Suppressor macrophage (primary cell): ENCODE measurements at regions not wholly inside any gene's neighbourhood (a gene's known extent, or its start where the extent isn't known, plus 50 kb on each side); places are given as distances from the start of the nearest gene placed in this dataset.

ENCODE experiments used
- DNase-seq, 4 experiments: peaks; one replicate each; pipeline ENCODE4 v3.0.0-alpha.2; 2020 to 2022

DNA sequence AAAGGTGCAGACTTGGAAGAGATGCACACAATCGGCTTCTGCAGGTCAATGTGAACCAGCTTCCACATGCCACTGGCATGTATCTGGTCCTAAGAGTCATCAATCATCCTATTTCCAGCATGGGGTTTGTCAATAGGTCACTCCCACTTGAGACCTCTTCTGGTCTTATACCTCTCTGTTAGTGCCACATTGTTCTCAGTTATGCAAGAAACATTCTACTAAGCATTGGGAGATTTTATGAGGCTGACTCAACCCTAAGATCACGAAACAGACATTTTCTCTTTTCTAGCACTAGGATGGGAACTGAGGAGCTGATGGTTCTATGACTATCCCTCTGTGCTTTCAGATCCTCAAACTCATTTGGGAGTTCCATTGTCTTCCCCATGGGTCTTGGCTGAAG lies 581.5 kb upstream of the KLF12 start:
- DNase-seq = no peak

DNA sequence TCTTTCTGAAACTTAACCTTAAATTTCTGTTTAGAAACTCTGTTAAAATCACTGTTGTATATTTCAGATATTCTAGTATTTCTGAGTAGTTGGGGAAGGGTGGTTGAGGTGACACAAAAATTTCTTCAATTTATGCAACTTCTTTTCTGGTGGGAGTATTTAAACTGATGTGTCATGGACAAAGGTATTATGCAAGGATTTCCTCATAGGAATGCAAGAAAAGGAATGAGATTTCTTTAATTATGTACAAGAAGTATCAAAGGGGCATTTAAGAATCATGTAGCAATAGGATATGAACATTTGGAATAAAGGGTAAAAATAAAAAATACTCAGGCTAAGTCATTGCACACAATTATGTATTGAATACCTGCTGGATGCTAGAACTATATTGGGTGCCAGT lies 575.8 kb upstream of the KLF12 start:
- DNase-seq = no peak

DNA sequence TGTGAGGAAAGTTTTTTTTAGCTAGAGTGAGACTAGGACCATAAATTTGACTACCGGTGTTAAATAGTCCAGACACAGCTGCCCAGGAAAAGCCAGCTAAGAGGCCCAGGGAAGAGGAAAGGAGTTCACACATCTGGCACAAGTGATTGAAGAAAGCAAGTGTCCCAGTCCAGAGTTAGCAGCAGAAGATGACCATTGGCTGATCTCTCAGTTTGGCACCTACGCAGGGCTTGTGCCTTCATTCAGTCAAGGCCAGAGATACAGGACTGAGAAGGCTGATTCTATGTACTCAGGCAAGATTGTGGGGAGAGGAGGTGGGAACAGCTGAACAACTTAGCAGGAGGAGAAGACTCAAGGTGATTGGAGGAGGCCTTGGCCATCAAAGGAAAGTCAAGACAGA lies 575.0 kb upstream of the KLF12 start:
- DNase-seq = no peak

DNA sequence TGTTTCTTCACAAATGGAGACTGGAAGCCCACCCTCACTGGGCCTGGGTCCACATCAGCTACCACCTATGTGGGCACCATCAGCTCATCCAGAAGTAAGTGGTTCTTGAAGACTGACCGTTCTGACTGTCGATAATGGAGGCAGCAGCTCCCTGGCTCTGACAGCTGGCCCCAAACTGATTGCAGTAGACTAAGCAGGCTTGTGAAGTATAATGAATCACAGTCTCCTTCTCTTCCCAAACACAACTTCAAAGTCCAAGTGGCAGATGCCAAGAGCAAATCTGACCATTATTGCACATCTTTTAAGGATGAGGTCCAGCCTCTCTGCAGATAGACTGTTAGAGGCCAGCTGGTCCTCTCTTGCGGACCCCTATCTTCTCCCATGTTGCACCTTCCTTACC lies 574.4 kb upstream of the KLF12 start:
- DNase-seq = no peak

DNA sequence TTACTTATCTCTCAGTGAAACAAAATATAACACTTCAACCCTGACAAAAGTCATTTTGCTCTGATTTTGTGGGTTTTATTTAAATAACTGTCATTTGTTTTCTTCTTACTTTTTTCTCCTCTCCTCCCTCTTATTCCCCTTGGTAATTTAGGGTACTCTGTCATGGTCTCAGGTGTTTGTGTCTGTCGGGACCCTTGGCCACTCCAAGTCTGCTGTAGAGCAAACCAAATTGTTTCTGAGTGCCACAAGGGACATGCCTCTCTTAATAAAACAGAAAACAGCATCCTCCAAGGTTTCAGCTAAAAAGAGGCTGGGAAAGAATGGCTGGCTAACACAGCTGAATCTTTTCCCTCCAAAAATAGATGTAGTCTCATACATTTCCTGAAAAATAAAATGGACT lies 573.1 kb upstream of the KLF12 start:
- no peak for DNase-seq

DNA sequence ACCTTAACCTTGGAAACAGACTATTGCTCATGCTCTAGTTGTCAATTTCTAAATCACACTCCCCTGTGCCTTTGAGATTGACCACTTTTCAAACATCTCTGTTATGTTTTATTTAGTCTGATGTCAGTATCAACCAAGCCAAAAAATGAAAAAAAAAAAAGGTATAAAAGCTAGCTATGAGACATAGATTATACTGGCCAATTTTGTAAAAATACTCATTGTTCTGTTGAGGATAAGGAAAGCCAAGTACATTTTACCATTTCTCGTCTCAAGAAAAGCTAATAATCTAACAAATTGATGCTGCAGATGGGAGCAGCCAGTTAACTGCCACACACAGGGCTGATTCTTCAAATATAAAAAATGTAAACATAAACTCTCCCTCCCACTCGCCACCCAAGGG lies 572.6 kb upstream of the KLF12 start:
- no peak for DNase-seq

DNA sequence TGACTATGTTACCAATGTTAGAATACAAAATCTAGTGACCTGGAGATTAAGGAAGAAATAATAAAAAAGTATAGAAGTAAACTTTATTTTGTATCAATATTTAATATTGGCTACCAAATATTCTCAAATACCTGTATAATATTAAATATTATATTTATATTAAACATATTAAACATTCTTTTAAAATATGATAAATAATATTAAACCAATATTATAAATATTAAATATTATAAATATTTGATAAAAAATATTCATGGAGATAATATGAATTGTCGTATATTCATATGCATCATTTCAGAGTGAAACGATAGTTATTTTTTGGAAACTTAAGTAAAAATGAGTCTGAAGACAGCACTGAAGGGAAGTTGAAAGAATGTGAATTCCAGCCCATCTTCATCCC lies 571.2 kb upstream of the KLF12 start:
- DNase-seq = no peak

DNA sequence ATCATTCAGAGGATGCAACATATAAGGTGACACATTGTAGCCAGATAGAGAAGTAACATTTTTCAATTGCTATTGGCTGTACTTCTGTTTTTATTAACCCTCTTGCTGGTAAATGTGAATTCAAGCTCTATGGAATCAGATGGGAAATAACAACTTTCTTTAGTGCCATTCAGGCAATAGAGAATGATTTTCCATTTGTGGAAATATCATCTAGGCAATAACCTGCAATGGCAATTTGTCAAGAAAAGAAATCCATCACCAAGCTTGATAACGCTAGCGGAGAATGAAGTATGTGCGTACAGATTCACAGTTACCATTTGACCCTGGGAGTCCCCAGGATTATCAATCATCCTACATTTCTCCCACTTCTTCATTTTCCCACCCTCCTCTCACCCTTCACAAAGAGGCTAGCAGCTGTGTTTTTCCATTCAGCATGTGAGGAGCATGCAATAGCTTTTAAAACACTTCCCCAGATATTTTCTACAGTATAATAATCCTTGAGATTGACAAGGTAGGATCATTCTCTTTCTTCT lies 569.7 kb upstream of the KLF12 start:
- DNase-seq = no peak

DNA sequence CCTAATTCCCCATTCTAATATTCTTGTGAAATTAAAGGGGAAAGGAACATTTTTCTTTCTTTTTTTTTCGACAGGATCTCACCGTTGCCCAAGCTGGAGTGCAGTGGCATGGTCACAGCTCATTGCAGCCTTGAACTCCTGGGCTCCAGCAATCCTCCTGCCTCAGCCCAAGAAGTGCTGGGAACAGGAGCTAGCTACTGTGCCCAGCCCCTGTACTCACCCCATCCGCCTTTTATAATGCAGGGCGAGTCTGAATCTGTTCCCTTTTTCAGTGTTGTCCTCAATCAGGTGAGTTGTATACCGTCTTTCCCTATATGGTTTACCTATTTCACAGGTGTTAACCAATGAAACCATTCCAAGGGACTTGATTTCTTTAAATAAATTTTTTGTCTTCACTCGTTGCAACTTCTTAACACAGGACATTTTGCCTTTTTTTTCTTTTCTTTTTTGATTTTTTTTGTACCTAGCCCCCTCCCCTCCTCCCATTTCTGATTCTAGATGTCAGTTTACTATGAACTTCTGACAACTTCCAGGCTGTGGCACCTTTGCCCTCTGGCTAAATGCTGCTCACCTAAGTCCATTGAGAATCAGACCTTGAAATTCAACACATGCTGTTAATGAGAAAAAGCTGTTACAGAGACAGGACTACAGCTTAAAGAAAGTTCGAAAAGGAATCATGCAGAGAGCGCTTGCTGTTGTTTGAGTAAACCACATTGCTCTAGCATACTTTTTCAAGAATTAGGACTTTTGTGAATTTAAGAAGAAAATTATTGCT lies 562.1 kb upstream of the KLF12 start:
- DNase-seq = no peak

DNA sequence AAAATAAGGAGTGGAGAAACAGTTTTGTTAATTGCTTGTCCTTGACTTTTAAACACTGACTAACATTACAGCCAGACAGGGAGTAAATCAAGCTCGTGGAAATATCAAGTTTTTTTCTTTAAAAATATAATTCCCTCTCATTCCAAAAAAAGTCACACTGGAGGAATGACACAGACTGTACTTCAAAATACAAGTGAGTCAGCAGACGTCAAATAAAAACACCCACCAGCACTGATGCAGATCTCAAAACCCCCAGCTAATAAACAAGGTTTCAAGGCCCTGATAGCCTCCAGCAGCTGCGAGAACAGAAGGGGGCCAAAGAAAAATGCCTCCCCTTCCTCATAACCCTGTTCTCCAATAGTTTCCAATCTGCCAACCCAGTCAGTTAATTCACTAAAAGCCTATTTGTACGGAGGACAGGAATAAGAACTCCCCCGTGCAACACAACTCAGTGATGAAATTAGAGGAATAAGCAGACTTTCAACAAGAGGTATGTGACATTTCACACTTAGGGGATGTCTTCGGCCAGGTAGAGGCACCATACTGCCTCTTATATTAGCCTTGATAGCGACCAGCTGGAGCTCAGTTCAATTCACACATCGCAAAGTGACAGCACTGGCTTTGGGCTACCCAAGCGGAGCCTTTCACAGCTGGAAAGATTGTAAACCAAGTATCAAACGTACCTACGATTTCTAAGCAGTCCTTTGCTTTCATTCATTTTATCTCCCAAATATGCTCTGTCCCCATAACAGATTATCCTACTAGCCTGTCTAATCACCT lies 561.0 kb upstream of the KLF12 start:
- DNase-seq = no peak

DNA sequence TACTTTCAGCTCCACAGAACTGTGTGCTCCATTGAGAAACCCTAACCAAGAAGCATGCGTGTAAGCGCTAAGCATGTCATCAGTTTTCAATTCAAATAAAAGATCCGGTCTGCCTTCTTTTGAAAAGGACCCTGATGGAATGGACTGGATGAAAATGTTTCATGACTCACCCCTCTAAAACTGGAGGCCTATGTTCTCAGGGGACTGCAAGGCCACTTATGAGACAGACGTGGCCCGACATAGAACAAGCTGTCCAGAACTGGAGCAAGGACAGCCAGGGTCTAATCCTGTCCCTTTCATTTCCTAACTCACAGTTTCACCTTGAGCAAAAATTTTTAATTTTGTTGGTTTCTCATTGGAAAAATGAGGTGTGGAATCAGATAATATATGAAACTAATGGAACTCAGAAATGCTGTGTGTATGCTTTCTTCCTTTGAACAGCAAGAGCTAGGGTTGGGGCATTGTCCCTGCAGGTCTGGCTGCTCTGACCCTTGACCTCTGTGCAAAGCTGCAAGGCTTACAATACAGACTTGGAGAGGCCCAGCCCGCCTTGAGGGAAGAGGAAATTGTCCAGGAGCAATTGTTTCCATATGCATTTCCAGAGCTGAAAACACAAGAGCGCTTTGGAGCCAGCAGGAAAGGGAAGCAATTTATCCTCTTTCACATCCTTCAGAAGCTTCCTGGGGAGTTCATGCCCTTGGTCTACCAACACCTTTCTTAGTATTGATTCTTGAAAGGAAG lies 553.4 kb upstream of the KLF12 start:
- no peak for DNase-seq

DNA sequence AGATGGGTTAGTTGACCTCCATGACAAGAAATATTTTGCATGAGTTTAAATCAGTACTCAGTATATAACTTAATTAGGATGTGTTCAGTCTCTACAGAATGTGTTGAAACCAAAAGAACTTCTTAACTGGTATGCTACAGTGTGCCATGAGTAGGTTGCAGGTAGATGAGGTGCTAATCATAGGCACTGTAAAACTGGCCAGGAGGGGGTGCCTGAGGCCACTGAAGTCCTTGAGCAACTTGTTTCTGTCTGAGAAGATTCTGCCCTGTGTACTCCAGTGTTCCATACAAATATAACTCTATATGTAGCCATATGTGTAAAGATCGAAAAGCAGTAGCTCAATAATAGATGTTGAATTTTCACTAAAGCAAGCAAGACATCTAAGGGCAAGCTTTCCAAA lies 549.2 kb upstream of the KLF12 start:
- no peak for DNase-seq

DNA sequence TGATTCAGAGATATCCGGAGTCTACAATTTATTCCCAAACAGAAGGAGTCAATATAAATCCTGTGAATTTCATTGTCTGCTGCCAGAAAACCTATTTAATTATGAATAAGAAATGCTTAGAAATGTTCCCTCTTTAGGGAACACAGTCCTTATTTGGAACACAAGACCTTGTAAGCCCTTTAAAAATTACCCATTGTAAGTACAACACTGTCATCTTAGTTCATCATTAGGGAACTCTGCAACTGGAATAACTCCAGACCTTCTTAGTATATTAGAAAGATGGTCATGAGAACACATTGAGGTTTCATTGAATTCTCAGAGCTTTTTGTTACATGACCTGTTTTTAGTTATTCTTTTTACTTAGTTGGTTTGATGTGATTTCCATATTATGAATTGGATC lies 548.5 kb upstream of the KLF12 start:
- no peak for DNase-seq

DNA sequence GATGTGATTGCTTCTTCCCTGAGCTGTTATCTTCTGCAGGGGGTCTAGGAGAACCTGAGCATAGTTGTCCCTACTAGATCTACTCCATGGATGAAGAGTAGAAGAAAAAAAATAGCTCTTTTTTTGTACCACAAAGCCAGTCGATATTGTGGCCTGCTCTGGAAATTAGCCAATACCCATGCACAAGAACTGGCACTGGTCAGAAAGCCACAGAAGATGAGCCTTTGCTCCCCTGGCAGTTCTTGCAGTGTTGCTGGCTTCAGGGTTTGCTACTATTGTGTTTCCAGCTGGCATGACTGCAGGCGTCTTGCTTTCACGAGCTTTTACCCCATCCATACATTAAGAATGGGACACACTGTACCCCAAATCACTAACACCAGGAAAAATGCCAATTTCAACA lies 547.7 kb upstream of the KLF12 start:
- no peak for DNase-seq

DNA sequence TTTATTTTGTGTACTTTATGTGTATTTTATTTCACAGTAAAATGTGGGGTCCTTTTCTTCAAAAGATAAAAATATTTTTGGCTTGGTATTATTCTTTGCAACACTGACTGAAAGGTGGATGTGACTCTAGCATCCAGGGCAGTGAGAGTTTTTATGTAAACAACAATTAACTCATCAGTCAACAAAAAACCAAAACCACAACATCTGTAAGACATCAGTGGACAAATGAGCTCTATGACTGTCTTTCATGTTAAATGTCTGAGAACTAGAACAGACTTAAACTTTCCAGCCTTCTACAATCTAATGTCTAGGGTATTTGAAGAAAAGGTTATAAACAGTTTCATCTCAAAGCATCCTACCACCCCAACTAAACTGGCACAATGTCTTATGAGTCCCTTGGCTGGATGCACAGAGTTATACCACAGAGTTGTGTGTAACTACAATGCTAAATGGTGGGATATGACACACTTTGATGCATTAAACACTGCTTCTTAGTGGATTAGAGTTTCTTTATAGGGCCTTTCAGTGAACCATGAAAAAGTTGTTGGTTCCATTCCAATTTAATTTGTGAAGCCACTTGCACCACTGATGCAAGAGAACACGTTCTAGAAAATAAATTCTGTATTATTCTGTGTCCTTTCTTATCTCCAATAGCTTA lies 544.2 kb upstream of the KLF12 start:
- DNase-seq = no peak

DNA sequence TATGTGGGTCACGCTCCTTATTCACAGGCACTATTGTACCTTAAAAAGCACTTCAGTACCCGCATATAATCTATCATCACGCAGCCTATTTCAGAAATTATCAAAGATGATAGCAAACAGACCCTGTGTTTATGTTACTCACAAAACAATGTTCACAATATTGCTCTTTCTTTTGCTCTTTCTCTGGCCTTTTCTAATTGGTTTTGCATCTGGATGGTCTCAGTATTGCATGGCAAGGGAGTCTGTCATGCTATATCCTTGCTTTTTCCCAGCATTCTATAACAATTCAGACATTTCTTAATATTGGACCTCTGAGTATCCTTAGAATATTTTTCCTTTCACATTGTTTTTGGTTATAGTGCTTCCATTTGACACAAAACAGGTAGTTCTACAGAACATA lies 541.8 kb upstream of the KLF12 start:
- no peak for DNase-seq

DNA sequence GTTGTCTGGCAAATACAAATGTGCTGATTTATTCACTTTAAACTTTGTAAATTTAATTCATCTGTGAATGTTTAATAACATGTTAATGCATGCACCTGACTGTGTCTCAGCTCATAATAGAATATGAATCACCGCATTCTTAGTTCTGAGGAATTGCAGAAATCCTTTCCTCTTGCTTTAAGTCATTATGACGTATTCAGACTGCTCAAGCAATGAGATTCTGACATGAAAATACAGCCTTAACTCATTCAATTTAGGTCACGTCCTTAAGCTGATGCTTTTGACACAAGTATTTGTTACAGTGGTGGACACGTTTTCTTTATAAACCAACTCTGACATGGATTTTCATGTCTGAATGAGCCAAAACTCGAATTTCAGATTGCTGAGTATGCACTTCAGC lies 541.0 kb upstream of the KLF12 start:
- no peak for DNase-seq

DNA sequence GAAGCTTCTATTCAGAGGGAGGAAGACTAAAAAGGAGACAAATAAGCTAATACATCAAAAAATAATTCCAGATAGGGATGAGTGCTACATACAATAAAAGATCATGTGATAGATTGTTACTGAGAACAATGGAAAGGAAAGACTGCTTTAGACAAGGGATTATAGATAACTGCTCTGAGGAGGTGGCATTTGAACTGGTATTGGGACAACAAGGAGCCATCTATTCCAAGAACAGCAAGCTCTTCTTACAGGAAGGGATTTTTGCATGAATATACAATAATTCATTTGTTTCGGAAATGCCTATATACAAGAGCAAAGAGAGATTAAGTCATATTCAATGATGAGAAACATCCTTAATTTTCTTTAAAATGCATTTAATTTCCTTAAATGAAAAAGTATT lies 540.5 kb upstream of the KLF12 start:
- DNase-seq = no peak

DNA sequence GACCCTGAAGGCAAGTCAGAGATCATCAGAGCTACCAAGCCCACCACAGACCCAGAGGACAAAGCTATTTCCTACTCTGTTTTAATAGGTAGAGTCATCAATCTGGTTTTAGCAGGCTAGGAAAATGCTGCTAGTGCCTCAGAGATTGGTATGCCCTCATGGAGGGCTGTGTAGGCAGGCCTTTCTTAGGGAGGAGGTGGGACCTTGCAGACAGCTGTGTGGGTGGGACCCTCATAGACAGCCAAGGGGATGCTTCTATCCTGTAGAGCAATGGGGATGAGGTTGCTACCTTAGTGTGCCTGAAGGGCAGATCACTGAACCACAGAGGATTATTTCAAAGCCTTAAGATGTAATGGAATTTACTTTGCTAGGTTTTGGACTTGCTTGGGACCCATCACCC lies 534.9 kb upstream of the KLF12 start:
- no peak for DNase-seq

DNA sequence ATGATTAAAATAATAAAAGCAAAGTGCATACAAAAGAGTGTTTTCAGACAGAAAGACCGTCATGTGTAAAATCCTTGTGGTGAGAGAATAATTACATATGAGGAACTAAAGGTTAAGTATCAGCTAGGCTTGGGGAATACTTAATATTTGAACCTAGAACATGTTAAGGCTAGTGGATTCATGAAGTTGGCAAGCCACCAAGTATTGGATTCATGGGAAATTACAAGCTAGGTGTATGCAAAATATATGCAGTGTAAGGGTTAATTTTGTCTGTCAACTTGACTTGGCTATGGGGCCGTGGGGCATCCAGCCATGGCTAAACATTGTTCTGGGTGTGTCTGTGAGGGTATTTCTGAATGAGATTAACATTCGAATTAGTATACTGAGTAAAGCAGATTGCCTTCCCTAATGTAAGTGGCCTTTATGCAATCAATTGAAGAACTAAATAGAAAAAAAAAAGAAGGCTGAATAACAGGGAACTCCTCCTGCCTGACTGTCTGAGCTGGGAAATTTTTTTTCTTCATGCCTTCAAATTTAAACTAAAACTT lies 533.5 kb upstream of the KLF12 start:
- DNase-seq = no peak

DNA sequence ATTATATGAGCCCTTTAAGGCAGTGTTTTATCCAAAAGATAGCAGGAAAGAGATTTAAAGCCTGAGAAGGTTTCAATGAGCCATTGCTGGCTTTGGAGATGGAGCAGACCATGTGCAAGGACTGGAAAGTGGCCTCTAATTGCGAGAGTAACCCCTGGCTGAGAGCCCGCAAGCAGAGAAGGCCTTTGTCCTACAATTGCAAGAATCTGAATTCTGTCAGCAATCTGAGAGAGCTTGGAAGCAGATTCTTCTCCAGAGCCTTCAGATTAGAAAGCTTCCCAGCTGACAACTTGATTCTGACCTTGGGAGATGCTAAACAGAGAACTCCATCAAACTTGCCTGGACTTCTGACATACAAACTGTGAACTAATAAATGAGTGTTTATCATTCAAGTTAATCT lies 528.7 kb upstream of the KLF12 start:
- no peak for DNase-seq

DNA sequence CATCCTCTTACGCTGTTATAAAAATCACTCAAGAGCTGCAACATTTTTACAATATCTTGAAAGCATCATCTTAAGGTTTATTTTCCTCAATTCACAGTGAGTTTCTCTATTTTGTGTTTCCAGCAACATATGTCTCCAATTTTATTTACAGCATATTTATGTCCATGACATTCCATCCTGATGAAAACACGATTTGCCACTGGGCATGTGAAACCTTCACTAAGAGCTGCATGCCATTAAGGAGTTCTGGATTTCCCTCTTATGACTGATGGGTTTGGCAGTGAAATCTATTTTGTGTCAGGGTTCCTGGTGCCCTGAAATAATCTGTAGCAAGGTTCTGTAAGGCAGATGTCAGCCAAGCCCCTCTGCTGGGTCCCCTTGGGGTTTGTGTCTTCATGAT lies 527.6 kb upstream of the KLF12 start:
- DNase-seq = no peak

DNA sequence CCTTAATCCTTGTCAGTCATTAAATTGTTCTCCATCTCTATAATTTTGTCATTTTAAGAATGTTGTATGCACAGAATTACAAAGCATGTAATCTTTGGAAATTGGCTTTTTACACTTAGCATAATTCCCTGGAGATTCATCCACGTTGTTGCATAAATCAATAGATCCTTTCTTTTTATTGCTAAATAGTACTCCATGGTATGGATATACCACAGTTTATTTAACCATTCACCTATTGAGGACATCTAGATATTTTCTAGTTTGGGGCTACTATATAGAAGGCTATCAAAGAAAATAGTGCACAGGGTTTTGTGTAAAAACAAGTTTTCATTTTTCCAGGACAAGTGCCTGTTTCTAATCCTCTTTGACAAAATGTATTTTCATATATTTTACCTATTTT lies 523.6 kb upstream of the KLF12 start:
- DNase-seq = no peak
